ENCODE measurements at regions not wholly inside any gene's neighbourhood (a gene's known extent, or its start where the extent isn't known, plus 50 kb on each side); places are given as distances from the start of the nearest gene placed in this dataset.

GRCh38 chr20:57964011-57964862, 254.4 kb upstream of the PMEPA1 start:
- Histone ChIP-seq H3K36me3 (ENCODE audit: control insufficient read depth in 1 of 2, insufficient read depth in 2 of 2, low read length in 2 of 2) (no peaks in the 10 kb centered on the region), H3K27ac (ENCODE audit: low read depth, low read length) (no peak overlapping the region)

GRCh38 chr20:57960803-57961575, 251.2 kb upstream of the PMEPA1 start:
- no peak overlapping the region for H3K9ac ChIP-seq (ENCODE audit: low read depth in 1 of 2, low read length in 2 of 2)
- H3K27me3 ChIP-seq (ENCODE audit: control insufficient read depth in 1 of 2, insufficient read depth in 2 of 2, low read length in 2 of 2), result peaks cover 0 to 3% of the 10 kb centered on the region in 2 donors
- H3K4me3 ChIP-seq (ENCODE audit: low read depth in 1 of 2, low read length in 2 of 2), result no peak overlapping the region
- no peaks in the 10 kb centered on the region for H3K9me3 ChIP-seq (ENCODE audit: control insufficient read depth in 1 of 2, low read length in 2 of 2)
- no peaks in the 10 kb centered on the region for H3K4me1 ChIP-seq (ENCODE audit: control insufficient read depth in 1 of 2, insufficient read depth in 2 of 2, low read length in 2 of 2)
- H3K27ac ChIP-seq (ENCODE audit: low read depth, low read length), result no peak overlapping the region
- H3K36me3 ChIP-seq (ENCODE audit: control insufficient read depth in 1 of 2, insufficient read depth in 2 of 2, low read length in 2 of 2), result no peaks in the 10 kb centered on the region

More at GRCh38 chr20:57964011-57964862, 254.4 kb upstream of the PMEPA1 start:
- H3K9ac ChIP-seq (ENCODE audit: low read depth in 1 of 2, low read length in 2 of 2), result no peak overlapping the region
- peaks cover 0 to 3% of the 10 kb centered on the region in 2 donors for H3K27me3 ChIP-seq (ENCODE audit: control insufficient read depth in 1 of 2, insufficient read depth in 2 of 2, low read length in 2 of 2)
- no peak overlapping the region for H3K4me3 ChIP-seq (ENCODE audit: low read depth in 1 of 2, low read length in 2 of 2)
- H3K9me3 ChIP-seq (ENCODE audit: control insufficient read depth in 1 of 2, low read length in 2 of 2), result no peaks in the 10 kb centered on the region
- no peaks in the 10 kb centered on the region for H3K4me1 ChIP-seq (ENCODE audit: control insufficient read depth in 1 of 2, insufficient read depth in 2 of 2, low read length in 2 of 2)

- Histone ChIP-seq H3K27me3 (ENCODE audit: control insufficient read depth in 1 of 2, insufficient read depth in 2 of 2, low read length in 2 of 2) (no peaks in the 10 kb centered on the region), H3K27ac (ENCODE audit: low read depth, low read length) (no peak overlapping the region), H3K4me3 (ENCODE audit: low read depth in 1 of 2, low read length in 2 of 2) (no peak overlapping the region), H3K4me1 (ENCODE audit: control insufficient read depth in 1 of 2, insufficient read depth in 2 of 2, low read length in 2 of 2) (no peaks in the 10 kb centered on the region), H3K9ac (ENCODE audit: low read depth in 1 of 2, low read length in 2 of 2) (no peak overlapping the region), H3K36me3 (ENCODE audit: control insufficient read depth in 1 of 2, insufficient read depth in 2 of 2, low read length in 2 of 2) (no peaks in the 10 kb centered on the region), H3K9me3 (ENCODE audit: control insufficient read depth in 1 of 2, low read length in 2 of 2) (no peaks in the 10 kb centered on the region)
These were observed 249.8 kb upstream of the PMEPA1 start for GRCh38 chr20:57959589-57959988.

GRCh38 chr20:57959018-57959417, 249.2 kb upstream of the PMEPA1 start:
- H3K9ac ChIP-seq (ENCODE audit: low read depth in 1 of 2, low read length in 2 of 2), result no peak overlapping the region
- H3K4me3 ChIP-seq (ENCODE audit: low read depth in 1 of 2, low read length in 2 of 2), result no peak overlapping the region
- no peaks in the 10 kb centered on the region for H3K36me3 ChIP-seq (ENCODE audit: control insufficient read depth in 1 of 2, insufficient read depth in 2 of 2, low read length in 2 of 2)
- H3K9me3 ChIP-seq (ENCODE audit: control insufficient read depth in 1 of 2, low read length in 2 of 2), result no peaks in the 10 kb centered on the region
- no peak overlapping the region for H3K27ac ChIP-seq (ENCODE audit: low read depth, low read length)
- no peaks in the 10 kb centered on the region for H3K4me1 ChIP-seq (ENCODE audit: control insufficient read depth in 1 of 2, insufficient read depth in 2 of 2, low read length in 2 of 2)
- no peaks in the 10 kb centered on the region for H3K27me3 ChIP-seq (ENCODE audit: control insufficient read depth in 1 of 2, insufficient read depth in 2 of 2, low read length in 2 of 2)

- Histone ChIP-seq H3K27me3 (ENCODE audit: control insufficient read depth in 1 of 2, insufficient read depth in 2 of 2, low read length in 2 of 2) (no peaks in the 10 kb centered on the region), H3K27ac (ENCODE audit: low read depth, low read length) (no peak overlapping the region), H3K36me3 (ENCODE audit: control insufficient read depth in 1 of 2, insufficient read depth in 2 of 2, low read length in 2 of 2) (no peaks in the 10 kb centered on the region), H3K9me3 (ENCODE audit: control insufficient read depth in 1 of 2, low read length in 2 of 2) (no peaks in the 10 kb centered on the region), H3K4me1 (ENCODE audit: control insufficient read depth in 1 of 2, insufficient read depth in 2 of 2, low read length in 2 of 2) (no peaks in the 10 kb centered on the region), H3K9ac (ENCODE audit: low read depth in 1 of 2, low read length in 2 of 2) (no peak overlapping the region), H3K4me3 (ENCODE audit: low read depth in 1 of 2, low read length in 2 of 2) (no peak overlapping the region)
These were observed 248.2 kb upstream of the PMEPA1 start for GRCh38 chr20:57958050-57958420.

- no peaks in the 10 kb centered on the region for H3K9me3 ChIP-seq (ENCODE audit: control insufficient read depth in 1 of 2, low read length in 2 of 2)
- H3K9ac ChIP-seq (ENCODE audit: low read depth in 1 of 2, low read length in 2 of 2), result no peak overlapping the region
- no peak overlapping the region for H3K4me3 ChIP-seq (ENCODE audit: low read depth in 1 of 2, low read length in 2 of 2)
- no peaks in the 10 kb centered on the region for H3K4me1 ChIP-seq (ENCODE audit: control insufficient read depth in 1 of 2, insufficient read depth in 2 of 2, low read length in 2 of 2)
- H3K36me3 ChIP-seq (ENCODE audit: control insufficient read depth in 1 of 2, insufficient read depth in 2 of 2, low read length in 2 of 2), result no peaks in the 10 kb centered on the region
- no peaks in the 10 kb centered on the region for H3K27me3 ChIP-seq (ENCODE audit: control insufficient read depth in 1 of 2, insufficient read depth in 2 of 2, low read length in 2 of 2)
- no peak overlapping the region for H3K27ac ChIP-seq (ENCODE audit: low read depth, low read length)
These were observed 247.7 kb upstream of the PMEPA1 start for GRCh38 chr20:57957411-57958049.

GRCh38 chr20:57953638-57954037, 243.8 kb upstream of the PMEPA1 start:
- Histone ChIP-seq H3K9me3 (ENCODE audit: control insufficient read depth in 1 of 2, low read length in 2 of 2) (no peaks in the 10 kb centered on the region), H3K27ac (ENCODE audit: low read depth, low read length) (no peak overlapping the region), H3K27me3 (ENCODE audit: control insufficient read depth in 1 of 2, insufficient read depth in 2 of 2, low read length in 2 of 2) (no peaks in the 10 kb centered on the region), H3K9ac (ENCODE audit: low read depth in 1 of 2, low read length in 2 of 2) (no peak overlapping the region), H3K36me3 (ENCODE audit: control insufficient read depth in 1 of 2, insufficient read depth in 2 of 2, low read length in 2 of 2) (no peaks in the 10 kb centered on the region), H3K4me1 (ENCODE audit: control insufficient read depth in 1 of 2, insufficient read depth in 2 of 2, low read length in 2 of 2) (no peaks in the 10 kb centered on the region), H3K4me3 (ENCODE audit: low read depth in 1 of 2, low read length in 2 of 2) (no peak overlapping the region)

- Histone ChIP-seq H3K27ac (ENCODE audit: low read depth, low read length) (no peak overlapping the region), H3K4me3 (ENCODE audit: low read depth in 1 of 2, low read length in 2 of 2) (no peak overlapping the region), H3K9me3 (ENCODE audit: control insufficient read depth in 1 of 2, low read length in 2 of 2) (no peaks in the 10 kb centered on the region)
These were observed 242.3 kb upstream of the PMEPA1 start for GRCh38 chr20:57952136-57952535.

GRCh38 chr20:57951549-57951948, 241.7 kb upstream of the PMEPA1 start:
- Histone ChIP-seq H3K4me1 (ENCODE audit: control insufficient read depth in 1 of 2, insufficient read depth in 2 of 2, low read length in 2 of 2) (no peaks in the 10 kb centered on the region), H3K9me3 (ENCODE audit: control insufficient read depth in 1 of 2, low read length in 2 of 2) (no peaks in the 10 kb centered on the region), H3K9ac (ENCODE audit: low read depth in 1 of 2, low read length in 2 of 2) (no peak overlapping the region)

More at GRCh38 chr20:57952136-57952535, 242.3 kb upstream of the PMEPA1 start:
- Histone ChIP-seq H3K27me3 (ENCODE audit: control insufficient read depth in 1 of 2, insufficient read depth in 2 of 2, low read length in 2 of 2) (no peaks in the 10 kb centered on the region), H3K9ac (ENCODE audit: low read depth in 1 of 2, low read length in 2 of 2) (no peak overlapping the region), H3K4me1 (ENCODE audit: control insufficient read depth in 1 of 2, insufficient read depth in 2 of 2, low read length in 2 of 2) (no peaks in the 10 kb centered on the region), H3K36me3 (ENCODE audit: control insufficient read depth in 1 of 2, insufficient read depth in 2 of 2, low read length in 2 of 2) (no peaks in the 10 kb centered on the region)

More at GRCh38 chr20:57951549-57951948, 241.7 kb upstream of the PMEPA1 start:
- Histone ChIP-seq H3K27me3 (ENCODE audit: control insufficient read depth in 1 of 2, insufficient read depth in 2 of 2, low read length in 2 of 2) (no peaks in the 10 kb centered on the region), H3K36me3 (ENCODE audit: control insufficient read depth in 1 of 2, insufficient read depth in 2 of 2, low read length in 2 of 2) (no peaks in the 10 kb centered on the region), H3K4me3 (ENCODE audit: low read depth in 1 of 2, low read length in 2 of 2) (no peak overlapping the region), H3K27ac (ENCODE audit: low read depth, low read length) (no peak overlapping the region)

All from duodenal mucosa (tissue), 2 donors.